Right ventricle myocardium inferior (tissue), 1 donor: ENCODE measurements at regions not wholly inside any gene's neighbourhood (a gene's known extent, or its start where the extent isn't known, plus 50 kb on each side); places are given as distances from the start of the nearest gene placed in this dataset.
"Not testable (repeated sequence)": the region's sequence is repeated elsewhere in the genome, so short reads cannot be mapped to it uniquely, and the experiment has no call there.

Experiments
- ATAC-seq: fragments of 200-7000 bp; cut with Tn5 transposase; one replicate; pipeline ENCODE4 v1.9.1; 2020; ENCODE audit warnings: mild to moderate bottlenecking, moderate library complexity
- DNase-seq: peaks from one replicate; pipeline ENCODE4 v3.0.0; 2021; ENCODE audit errors: missing footprints
- intact Hi-C: fragments of 100-400 bp; cut with DNase I; formaldehyde crosslinking; loops from one replicate; pipeline ENCODE4 v1.11.0; 2022
- donor health status: DM: no; HTN: yes; CAD: no; lungs with severe emphysema.

- DNase-seq (no peak), ATAC-seq (no peak)
- intact Hi-C loops: no loop called here
Measured at GRCh38 chr13:21852043-21852442, 181.2 kb downstream of the FGF9 start.

GRCh38 chr13:21853779-21854178 lies 182.9 kb downstream of the FGF9 start:
- DNase-seq: no peak
- intact Hi-C loops: no loop called here
- ATAC-seq: no peak

GRCh38 chr13:21868823-21869222 lies 197.9 kb downstream of the FGF9 start:
- intact Hi-C loops: no loop called here
- ATAC-seq (no peak), DNase-seq (no peak)

- ATAC-seq (no peak), DNase-seq (no peak)
- intact Hi-C loops: no loop called here
Measured at GRCh38 chr13:21871382-21871781, 200.5 kb downstream of the FGF9 start.

GRCh38 chr13:21871919-21872318 lies 201.0 kb downstream of the FGF9 start:
- ATAC-seq (no peak), DNase-seq (no peak)
- intact Hi-C loops: no loop called here

- intact Hi-C loops: no loop called here
- ATAC-seq (no peak), DNase-seq (no peak)
Measured at GRCh38 chr13:21872795-21873194, 201.9 kb downstream of the FGF9 start.

- intact Hi-C loops: no loop called here
Measured at GRCh38 chr13:21875116-21875515, 204.2 kb downstream of the FGF9 start.

GRCh38 chr13:21879263-21879914 lies 208.5 kb downstream of the FGF9 start:
- DNase-seq (no peak), ATAC-seq (no peak)
- intact Hi-C loops: no loop called here

More at GRCh38 chr13:21875116-21875515, 204.2 kb downstream of the FGF9 start:
- DNase-seq: no peak
- ATAC-seq: no peak

- DNase-seq: no peak
- no peak for ATAC-seq
- intact Hi-C loops: no loop called here
Measured at GRCh38 chr13:21882766-21883165, 211.9 kb downstream of the FGF9 start.

- DNase-seq: no peak
- intact Hi-C loops: no loop called here
- ATAC-seq: no peak
Measured at GRCh38 chr13:21883713-21884112, 212.8 kb downstream of the FGF9 start.

- DNase-seq: no peak
- intact Hi-C loops: no loop called here
- no peak for ATAC-seq
Measured at GRCh38 chr13:21884299-21884909, 213.5 kb downstream of the FGF9 start.

- DNase-seq: no peak
- intact Hi-C loops: no loop called here
- no peak for ATAC-seq
Measured at GRCh38 chr13:21884965-21885567, 214.2 kb downstream of the FGF9 start.

- intact Hi-C loops: no loop called here
- no peak for ATAC-seq
- no peak for DNase-seq
Measured at GRCh38 chr13:21885714-21886224, 214.9 kb downstream of the FGF9 start.

- DNase-seq (no peak), ATAC-seq (no peak)
- intact Hi-C loops: no loop called here
Measured at GRCh38 chr13:21889651-21890050, 218.8 kb downstream of the FGF9 start.

GRCh38 chr13:21890220-21890619 lies 219.3 kb downstream of the FGF9 start:
- intact Hi-C loops, ATAC-seq, DNase-seq: not testable (repeated sequence)

GRCh38 chr13:21894091-21894490 lies 223.2 kb downstream of the FGF9 start:
- ATAC-seq (no peak), DNase-seq (no peak)
- intact Hi-C loops: no loop called here

GRCh38 chr13:21894703-21895699 lies 224.1 kb downstream of the FGF9 start:
- intact Hi-C loops: no loop called here
- ATAC-seq (no peak), DNase-seq (no peak)

- DNase-seq (no peak), ATAC-seq (no peak)
- intact Hi-C loops: no loop called here
Measured at GRCh38 chr13:21895779-21896178, 224.9 kb downstream of the FGF9 start.

- ATAC-seq: peak; percentile 55
- intact Hi-C loops: no loop called here
Measured at GRCh38 chr13:21897161-21897560, 226.3 kb downstream of the FGF9 start.

More at GRCh38 chr13:21897161-21897560, 226.3 kb downstream of the FGF9 start:
- DNase-seq: no peak
